ENCODE measurements at regions not wholly inside any gene's neighbourhood (a gene's known extent, or its start where the extent isn't known, plus 50 kb on each side); places are given as distances from the start of the nearest gene placed in this dataset.
"Not testable (repeated sequence)": the region's sequence is repeated elsewhere in the genome, so short reads cannot be mapped to it uniquely, and the experiment has no call there.

DNA sequence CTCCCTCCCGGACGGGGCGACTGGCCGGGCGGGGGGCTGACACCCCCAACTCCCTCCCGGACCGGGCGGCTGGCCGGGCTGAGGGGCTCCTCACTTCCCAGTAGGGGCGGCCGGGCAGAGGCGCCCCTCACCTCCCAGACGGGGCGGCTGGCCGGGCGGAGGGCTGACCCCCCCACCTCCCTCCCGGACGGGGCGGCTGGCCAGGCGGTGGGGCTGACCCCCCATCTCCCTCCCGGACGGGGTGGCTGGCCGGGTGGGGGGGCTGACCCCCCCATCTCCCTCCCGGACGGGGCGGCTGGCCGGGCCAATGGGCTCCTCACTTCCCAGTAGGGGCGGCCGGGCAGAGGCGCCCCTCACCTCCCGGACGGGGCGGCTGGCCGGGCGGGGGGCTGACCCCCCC lies 502.0 kb upstream of the ALG10B start:
- H3K9me3 ChIP-seq, result peaks cover 56% of the 10 kb centered on the region
- H3K27me3 ChIP-seq (ENCODE audit: low read depth); ATAC-seq; H3K27ac ChIP-seq; H3K4me1 ChIP-seq; H3K4me3 ChIP-seq; DNase-seq; intact Hi-C loops (cut with DNase I); H3K36me3 ChIP-seq: not testable (repeated sequence)

Data from lower lobe of right lung (tissue), 2 donors.